ENCODE measurements at regions not wholly inside any gene's neighbourhood (a gene's known extent, or its start where the extent isn't known, plus 50 kb on each side); places are given as distances from the start of the nearest gene placed in this dataset.

- H3K27me3 ChIP-seq (replicated peaks; ENCODE audit: insufficient read depth): no peaks in the 10 kb centered on the region
- H3K9me3 ChIP-seq: no peaks in the 10 kb centered on the region
- TF ChIP-seq, protein P1, sequence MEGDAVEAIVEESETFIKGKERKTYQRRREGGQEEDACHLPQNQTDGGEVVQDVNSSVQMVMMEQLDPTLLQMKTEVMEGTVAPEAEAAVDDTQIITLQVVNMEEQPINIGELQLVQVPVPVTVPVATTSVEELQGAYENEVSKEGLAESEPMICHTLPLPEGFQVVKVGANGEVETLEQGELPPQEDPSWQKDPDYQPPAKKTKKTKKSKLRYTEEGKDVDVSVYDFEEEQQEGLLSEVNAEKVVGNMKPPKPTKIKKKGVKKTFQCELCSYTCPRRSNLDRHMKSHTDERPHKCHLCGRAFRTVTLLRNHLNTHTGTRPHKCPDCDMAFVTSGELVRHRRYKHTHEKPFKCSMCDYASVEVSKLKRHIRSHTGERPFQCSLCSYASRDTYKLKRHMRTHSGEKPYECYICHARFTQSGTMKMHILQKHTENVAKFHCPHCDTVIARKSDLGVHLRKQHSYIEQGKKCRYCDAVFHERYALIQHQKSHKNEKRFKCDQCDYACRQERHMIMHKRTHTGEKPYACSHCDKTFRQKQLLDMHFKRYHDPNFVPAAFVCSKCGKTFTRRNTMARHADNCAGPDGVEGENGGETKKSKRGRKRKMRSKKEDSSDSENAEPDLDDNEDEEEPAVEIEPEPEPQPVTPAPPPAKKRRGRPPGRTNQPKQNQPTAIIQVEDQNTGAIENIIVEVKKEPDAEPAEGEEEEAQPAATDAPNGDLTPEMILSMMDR (IDR thresholded peaks at IDR 0.05): no peak
- H3K4me3 ChIP-seq: no peak overlapping the region
- no peak for DNase-seq (ENCODE audit: low spot score)
- H3K4me1 ChIP-seq (ENCODE audit: control insufficient read depth in 1 of 2, low read depth in 2 of 2): no peaks in the 10 kb centered on the region
- no peak overlapping the region for H3K27ac ChIP-seq
- H3K36me3 ChIP-seq: no peaks in the 10 kb centered on the region
- no peak for ATAC-seq (ENCODE audit: insufficient number of reproducible peaks, low FRiP score, low read depth)
These were observed 135.0 kb upstream of the ZNF804A start for GRCh38 chr2:184463102-184463865.

GRCh38 chr2:184463866-184464248, 134.5 kb upstream of the ZNF804A start:
- no peaks in the 10 kb centered on the region for H3K9me3 ChIP-seq
- no peak overlapping the region for H3K4me3 ChIP-seq
- ATAC-seq (ENCODE audit: insufficient number of reproducible peaks, low FRiP score, low read depth): no peak
- no peak overlapping the region for H3K27ac ChIP-seq
- DNase-seq (ENCODE audit: low spot score): no peak
- H3K27me3 ChIP-seq (replicated peaks; ENCODE audit: insufficient read depth): no peaks in the 10 kb centered on the region
- H3K36me3 ChIP-seq: no peaks in the 10 kb centered on the region
- TF ChIP-seq, protein P1 (IDR thresholded peaks at IDR 0.05): no peak
- no peaks in the 10 kb centered on the region for H3K4me1 ChIP-seq (ENCODE audit: control insufficient read depth in 1 of 2, low read depth in 2 of 2)

DNA sequence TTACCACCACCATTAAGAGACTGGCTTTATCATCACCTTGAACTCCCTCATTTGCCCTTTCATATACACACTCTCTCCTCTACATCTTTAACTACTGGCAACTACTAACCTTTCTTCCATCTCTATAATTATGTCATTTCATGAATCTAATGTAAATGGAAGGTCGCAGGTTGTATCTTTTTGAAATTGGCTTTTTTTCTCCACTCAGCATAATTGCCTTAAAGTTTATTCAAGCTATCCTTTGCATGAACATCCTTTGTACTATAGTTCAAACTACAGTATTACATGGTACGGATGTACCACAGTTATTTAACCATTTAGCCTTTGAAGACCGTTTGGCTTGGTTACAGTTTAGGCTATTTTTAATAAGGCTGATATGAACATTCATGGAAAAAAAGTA, 129.5 kb upstream of the ZNF804A start:
- H3K36me3 ChIP-seq: no peaks in the 10 kb centered on the region
- TF ChIP-seq, protein P1 (IDR thresholded peaks at IDR 0.05): no peak
- ATAC-seq (ENCODE audit: insufficient number of reproducible peaks, low FRiP score, low read depth): no peak
- no peaks in the 10 kb centered on the region for H3K4me1 ChIP-seq (ENCODE audit: control insufficient read depth in 1 of 2, low read depth in 2 of 2)
- H3K27me3 ChIP-seq (replicated peaks; ENCODE audit: insufficient read depth): no peaks in the 10 kb centered on the region
- no peak overlapping the region for H3K4me3 ChIP-seq
- no peak for DNase-seq (ENCODE audit: low spot score)
- no peaks in the 10 kb centered on the region for H3K9me3 ChIP-seq
- no peak overlapping the region for H3K27ac ChIP-seq

DNA sequence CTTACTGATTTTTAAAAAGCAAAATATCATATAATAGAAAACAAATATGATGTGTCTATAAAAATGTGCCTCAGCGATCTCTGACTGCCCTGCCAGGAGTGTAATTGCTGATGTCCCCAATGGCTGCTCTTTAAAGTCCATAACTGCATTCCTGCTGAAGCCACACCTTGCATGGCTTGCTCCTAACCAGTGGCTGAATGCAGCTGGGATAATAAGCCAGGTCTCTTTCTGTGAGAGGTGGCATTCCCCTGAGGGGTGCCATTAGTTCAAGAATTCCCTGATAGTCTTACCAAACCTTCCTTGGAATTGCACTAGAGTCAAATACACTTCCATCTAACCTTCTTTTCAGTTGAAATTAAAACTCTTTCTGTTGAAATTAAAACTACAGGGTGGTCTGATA, 125.8 kb upstream of the ZNF804A start:
- no peaks in the 10 kb centered on the region for H3K36me3 ChIP-seq
- no peaks in the 10 kb centered on the region for H3K27me3 ChIP-seq (replicated peaks; ENCODE audit: insufficient read depth)
- H3K27ac ChIP-seq: no peak overlapping the region
- H3K4me1 ChIP-seq (ENCODE audit: control insufficient read depth in 1 of 2, low read depth in 2 of 2): no peaks in the 10 kb centered on the region
- ATAC-seq (ENCODE audit: insufficient number of reproducible peaks, low FRiP score, low read depth) (no peak), DNase-seq (ENCODE audit: low spot score) (no peak)
- H3K9me3 ChIP-seq: no peaks in the 10 kb centered on the region
- H3K4me3 ChIP-seq: no peak overlapping the region
- TF ChIP-seq, protein P1 (IDR thresholded peaks at IDR 0.05): no peak

DNA sequence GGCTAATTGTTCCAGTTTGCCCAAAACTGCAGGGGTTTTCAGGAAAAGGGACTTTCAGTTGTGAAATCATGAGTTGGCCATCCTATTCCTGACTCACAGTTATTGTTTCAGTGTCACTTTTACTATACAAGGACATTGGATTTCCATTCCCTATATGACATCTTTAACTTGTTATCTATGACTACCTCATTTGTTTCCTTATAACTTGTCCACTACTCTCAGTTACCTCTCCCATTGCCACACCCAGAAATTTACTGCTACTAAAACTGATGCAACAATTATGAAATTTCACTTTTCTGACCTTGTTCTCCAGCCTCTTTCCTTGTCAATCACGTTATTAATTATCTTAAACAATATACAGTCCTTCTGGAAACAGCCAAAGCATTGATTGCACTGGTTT, 116.5 kb upstream of the ZNF804A start:
- Histone ChIP-seq H3K9me3 (no peaks in the 10 kb centered on the region), H3K27me3 (replicated peaks; ENCODE audit: insufficient read depth) (no peaks in the 10 kb centered on the region), H3K36me3 (no peaks in the 10 kb centered on the region), H3K27ac (no peak overlapping the region), H3K4me1 (ENCODE audit: control insufficient read depth in 1 of 2, low read depth in 2 of 2) (no peaks in the 10 kb centered on the region), H3K4me3 (no peak overlapping the region)
- TF ChIP-seq, protein P1 (IDR thresholded peaks at IDR 0.05): no peak
- ATAC-seq (ENCODE audit: insufficient number of reproducible peaks, low FRiP score, low read depth) (no peak), DNase-seq (ENCODE audit: low spot score) (no peak)
